RWPE2 (cell line): ENCODE measurements at regions not wholly inside any gene's neighbourhood (a gene's known extent, or its start where the extent isn't known, plus 50 kb on each side); places are given as distances from the start of the nearest gene placed in this dataset.
A peak's percentile ranks its signal among the peaks of the same experiment; 100 is the strongest.

Experiments used
- ATAC-seq: fragments of 200-7000 bp; cut with Tn5 transposase; 3 replicates; pipeline ENCODE4 v1.9.1; 2021; ENCODE audit warnings: low read depth
- DNase-seq: peaks from one replicate; pipeline ENCODE4 v3.0.0-alpha.2; 2020; ENCODE audit warnings: low spot score
- H3K27ac ChIP-seq: fragments of 450-650 bp; 2 replicates; pipeline ENCODE4 v1.5.1; 2017; ENCODE audit warnings: mild to moderate bottlenecking; ENCODE audit not compliant: poor library complexity, severe bottlenecking
- H3K27me3 ChIP-seq: fragments of 250-450 bp; sonication (Bioruptor Pico); 2 replicates; pipeline ENCODE4 v1.5.1; 2021; ENCODE audit warnings: mild to moderate bottlenecking, moderate library complexity; ENCODE audit not compliant: insufficient read depth, poor library complexity, severe bottlenecking
- H3K36me3 ChIP-seq: fragments of 250-450 bp; sonication (Bioruptor Pico); 2 replicates; pipeline ENCODE4 v1.5.1; 2020; ENCODE audit warnings: low read depth, mild to moderate bottlenecking, moderate library complexity
- H3K4me1 ChIP-seq: fragments of 250-450 bp; sonication (Bioruptor Pico); 2 replicates; pipeline ENCODE4 v1.5.1; 2021; ENCODE audit warnings: mild to moderate bottlenecking, moderate library complexity; ENCODE audit not compliant: insufficient read depth, poor library complexity, severe bottlenecking
- H3K4me3 ChIP-seq: fragments of 250-450 bp; sonication (Bioruptor Pico); 2 replicates; pipeline ENCODE4 v1.5.1; 2021; ENCODE audit warnings: mild to moderate bottlenecking, moderate library complexity; ENCODE audit not compliant: severe bottlenecking
- H3K9me3 ChIP-seq: fragments of 250-450 bp; sonication (Bioruptor Pico); 2 replicates; pipeline ENCODE4 v1.5.1; 2021; ENCODE audit warnings: mild to moderate bottlenecking, moderate library complexity; ENCODE audit not compliant: severe bottlenecking
- TF ChIP-seq, protein P1 (sequence below): fragments of 450-650 bp; IDR thresholded peaks from one replicate; pipeline ENCODE4 v1.5.1; 2017; ENCODE audit warnings: mild to moderate bottlenecking, moderate library complexity; ENCODE audit not compliant: poor library complexity, severe bottlenecking

DNA sequence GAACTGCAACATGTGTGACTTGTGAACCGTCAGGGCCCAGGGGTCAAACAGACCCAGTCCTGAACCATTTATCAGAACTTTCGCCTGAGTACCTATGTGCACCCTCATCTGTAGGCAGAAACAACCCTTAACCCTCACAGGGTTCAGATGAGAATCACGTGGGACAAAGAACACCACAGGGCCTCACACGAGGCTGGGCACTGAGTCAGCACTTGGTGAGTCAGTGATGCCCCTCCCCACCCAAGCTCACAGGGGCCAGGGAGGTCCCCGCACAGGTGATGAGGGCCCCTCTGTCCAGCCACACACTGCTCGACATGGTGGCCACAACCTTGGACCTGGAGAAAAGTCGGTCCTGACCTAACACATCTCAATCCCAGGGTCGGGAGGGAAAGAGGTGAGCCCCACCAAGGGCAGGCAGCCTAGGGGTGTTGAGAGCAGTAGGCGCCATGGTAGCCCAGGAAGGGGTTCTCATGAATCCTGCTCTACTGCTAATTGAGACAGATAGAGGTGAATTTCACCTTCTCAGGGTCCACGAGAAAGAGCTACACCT lies 176.4 kb downstream of the SHANK2 start:
- Histone ChIP-seq H3K27me3 (no peaks in the 10 kb centered on the region), H3K36me3 (no peaks in the 10 kb centered on the region), H3K4me1 (no peaks in the 10 kb centered on the region), H3K27ac (no peak overlapping the region), H3K9me3 (no peaks in the 10 kb centered on the region), H3K4me3 (no peak overlapping the region)
- peak; percentile 25; the same call in 1 of the 3 replicates for ATAC-seq
- no peak for DNase-seq
- TF ChIP-seq, protein P1, sequence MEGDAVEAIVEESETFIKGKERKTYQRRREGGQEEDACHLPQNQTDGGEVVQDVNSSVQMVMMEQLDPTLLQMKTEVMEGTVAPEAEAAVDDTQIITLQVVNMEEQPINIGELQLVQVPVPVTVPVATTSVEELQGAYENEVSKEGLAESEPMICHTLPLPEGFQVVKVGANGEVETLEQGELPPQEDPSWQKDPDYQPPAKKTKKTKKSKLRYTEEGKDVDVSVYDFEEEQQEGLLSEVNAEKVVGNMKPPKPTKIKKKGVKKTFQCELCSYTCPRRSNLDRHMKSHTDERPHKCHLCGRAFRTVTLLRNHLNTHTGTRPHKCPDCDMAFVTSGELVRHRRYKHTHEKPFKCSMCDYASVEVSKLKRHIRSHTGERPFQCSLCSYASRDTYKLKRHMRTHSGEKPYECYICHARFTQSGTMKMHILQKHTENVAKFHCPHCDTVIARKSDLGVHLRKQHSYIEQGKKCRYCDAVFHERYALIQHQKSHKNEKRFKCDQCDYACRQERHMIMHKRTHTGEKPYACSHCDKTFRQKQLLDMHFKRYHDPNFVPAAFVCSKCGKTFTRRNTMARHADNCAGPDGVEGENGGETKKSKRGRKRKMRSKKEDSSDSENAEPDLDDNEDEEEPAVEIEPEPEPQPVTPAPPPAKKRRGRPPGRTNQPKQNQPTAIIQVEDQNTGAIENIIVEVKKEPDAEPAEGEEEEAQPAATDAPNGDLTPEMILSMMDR: no peak

DNA sequence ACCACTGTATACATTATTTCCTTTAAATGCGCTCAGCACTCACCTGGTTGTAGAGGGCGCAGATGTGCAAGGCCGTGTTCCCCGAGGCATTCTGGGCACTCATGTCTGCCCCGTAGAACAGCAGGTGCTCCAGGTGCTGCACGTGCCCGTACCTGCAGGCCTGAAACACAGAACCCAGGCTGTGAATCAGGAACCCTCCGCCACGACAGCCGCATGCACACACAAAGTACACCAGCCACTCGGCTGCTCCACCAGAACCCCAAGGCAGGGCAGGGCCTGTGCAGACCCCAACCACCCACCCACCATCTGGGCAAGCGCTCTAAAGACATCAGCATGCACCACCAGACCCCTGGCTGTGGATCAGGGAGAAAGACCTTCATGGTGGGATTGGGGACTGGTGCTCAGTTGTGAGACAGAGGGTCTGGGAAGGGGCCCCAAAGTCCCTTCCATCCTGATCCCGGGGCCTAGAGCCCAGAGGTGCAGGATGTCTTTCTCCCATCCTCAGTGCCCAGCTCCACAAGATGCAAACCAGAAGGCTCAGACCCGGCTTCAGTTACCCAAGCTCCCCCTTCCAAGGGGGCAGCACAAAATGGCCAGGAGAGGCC lies 177.2 kb downstream of the SHANK2 start:
- ATAC-seq (no peak), DNase-seq (no peak)
- H3K4me3 ChIP-seq: no peak overlapping the region
- H3K4me1 ChIP-seq: no peaks in the 10 kb centered on the region
- H3K27ac ChIP-seq: no peak overlapping the region
- H3K9me3 ChIP-seq: no peaks in the 10 kb centered on the region
- no peaks in the 10 kb centered on the region for H3K36me3 ChIP-seq
- no peaks in the 10 kb centered on the region for H3K27me3 ChIP-seq
- TF ChIP-seq, protein P1: no peak

DNA sequence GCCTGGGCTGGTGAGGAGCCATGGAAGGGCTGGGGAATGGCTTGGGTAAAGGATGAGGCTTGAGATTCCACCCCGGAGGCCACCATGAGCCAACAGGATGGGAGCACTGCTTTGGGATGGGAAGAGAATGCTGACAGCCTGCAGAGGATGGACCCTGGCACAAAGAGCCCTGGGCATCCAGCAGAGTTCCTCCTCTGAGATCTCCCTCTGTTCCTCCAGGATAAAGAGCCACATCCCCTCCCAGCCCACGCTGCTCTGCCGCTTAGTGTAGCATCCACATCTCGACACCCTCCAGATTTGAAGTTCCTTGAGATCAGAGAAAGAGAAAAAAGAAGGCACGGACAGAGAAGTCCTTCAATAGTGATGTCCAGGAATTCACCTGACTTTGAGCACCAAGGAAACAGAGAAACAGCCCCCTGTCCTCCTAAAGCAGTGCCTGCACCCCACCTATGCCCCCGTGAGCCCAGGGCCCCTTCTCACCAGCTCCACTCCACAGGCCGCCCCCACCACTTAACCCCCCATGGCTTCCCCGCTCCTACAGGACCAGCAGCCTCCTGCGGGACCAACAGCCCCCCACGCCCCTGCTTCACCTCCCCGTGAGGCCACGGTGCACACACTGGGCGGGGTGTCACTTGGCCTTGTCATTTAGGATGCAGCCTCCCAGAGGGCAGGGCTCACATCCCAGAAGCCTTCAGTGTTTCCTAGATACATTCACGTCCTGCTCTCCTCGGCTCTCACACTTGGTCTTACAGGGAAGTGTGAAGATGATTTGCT lies 180.5 kb downstream of the SHANK2 start:
- no peak for ATAC-seq
- TF ChIP-seq, protein P1: no peak
- no peaks in the 10 kb centered on the region for H3K36me3 ChIP-seq

DNA sequence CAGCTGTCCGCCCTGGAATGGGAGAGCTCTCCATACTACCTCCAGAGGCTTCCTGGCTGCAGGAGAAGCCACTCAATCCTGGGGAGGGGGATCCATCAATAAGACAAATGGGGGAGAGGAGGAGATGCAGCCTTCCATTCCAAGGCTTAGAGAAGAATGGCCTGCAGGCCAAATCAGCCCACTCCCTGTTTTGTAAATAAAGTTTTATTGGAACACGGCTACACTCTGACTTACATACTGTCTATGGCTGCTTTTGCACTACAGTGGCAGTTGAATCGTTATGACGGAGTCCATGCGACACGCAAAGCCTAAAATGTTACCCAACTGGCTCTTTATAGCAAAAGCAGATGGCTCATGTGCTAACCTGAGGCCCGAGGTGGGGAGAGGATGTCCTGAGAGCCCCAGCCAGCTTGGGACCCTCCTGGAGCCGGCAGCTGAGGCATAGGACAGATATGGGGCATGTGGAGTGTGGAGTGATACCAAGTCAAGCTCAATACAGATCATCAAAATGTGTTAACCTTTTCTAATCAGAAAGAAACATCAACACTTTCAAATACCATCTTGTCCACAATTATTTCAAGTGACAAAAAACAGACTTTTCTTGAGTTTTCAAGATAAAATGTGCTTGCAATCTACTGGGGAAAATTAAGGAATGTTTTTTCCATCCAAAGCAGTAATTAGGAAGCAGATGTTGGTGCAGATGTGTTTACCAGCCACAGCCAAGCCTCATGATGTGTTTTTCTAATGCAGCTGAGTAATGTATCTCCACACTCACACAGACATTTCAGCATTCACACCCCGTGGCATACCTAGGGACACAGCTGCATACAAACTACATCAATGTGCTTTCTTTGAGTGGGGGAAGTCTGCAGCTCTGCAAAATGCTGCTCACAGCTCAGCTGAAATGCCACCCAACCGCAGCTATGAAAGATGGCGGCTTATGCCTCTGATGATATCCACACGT lies 181.6 kb downstream of the SHANK2 start:
- no peaks in the 10 kb centered on the region for H3K27me3 ChIP-seq
- no peaks in the 10 kb centered on the region for H3K4me1 ChIP-seq
- DNase-seq (no peak), ATAC-seq (no peak)
- H3K9me3 ChIP-seq: no peaks in the 10 kb centered on the region
- no peak overlapping the region for H3K27ac ChIP-seq
- no peaks in the 10 kb centered on the region for H3K36me3 ChIP-seq
- TF ChIP-seq, protein P1: no peak
- no peak overlapping the region for H3K4me3 ChIP-seq

More for the DNA sequence above, 180.5 kb downstream of the SHANK2 start:
- H3K27ac ChIP-seq: no peak overlapping the region
- no peak for DNase-seq
- no peaks in the 10 kb centered on the region for H3K4me1 ChIP-seq
- no peaks in the 10 kb centered on the region for H3K9me3 ChIP-seq
- no peaks in the 10 kb centered on the region for H3K27me3 ChIP-seq
- no peak overlapping the region for H3K4me3 ChIP-seq
